Breast epithelium (tissue), 4 donors: ENCODE measurements at regions not wholly inside any gene's neighbourhood (a gene's known extent, or its start where the extent isn't known, plus 50 kb on each side); places are given as distances from the start of the nearest gene placed in this dataset.

Source experiments
- DNase-seq, 2 donors: peaks; one replicate each; pipeline ENCODE4 v3.0.0-alpha.2; 2019; ENCODE audit warnings: low spot score in 2 of 2
- H3K27ac ChIP-seq, 2 donors: fragments of 200-600 bp; sonication (generic) in 1 of 2; one replicate each; pipeline ENCODE4 v1.5.1; 2016 to 2019; ENCODE audit warnings: mild to moderate bottlenecking in 1 of 2
- H3K27me3 ChIP-seq, 2 donors: fragments of 200-600 bp; sonication (generic) in 1 of 2; one replicate each; pipeline versions ENCODE4 v1.5.1 to v1.6.0; 2017 to 2019; ENCODE audit warnings: control low read depth in 1 of 2, mild to moderate bottlenecking in 1 of 2
- H3K36me3 ChIP-seq: fragments of 200-600 bp; one replicate; pipeline ENCODE4 v1.5.1; 2019
- H3K4me1 ChIP-seq, 2 donors: fragments of 200-600 bp; sonication (generic); one replicate each; pipeline ENCODE4 v1.5.1; 2016 to 2019; ENCODE audit warnings: control low read depth in 1 of 2
- H3K4me3 ChIP-seq, 3 donors: fragments of 200-600 bp; sonication (generic); 1 replicate in 2 of 3; 2 replicates in 1 of 3; pipeline ENCODE4 v1.5.1; 2016 to 2019; ENCODE audit warnings: mild to moderate bottlenecking in 3 of 3, moderate library complexity in 2 of 3
- H3K9me3 ChIP-seq, 2 donors: fragments of 200-600 bp; sonication (generic) in 1 of 2; one replicate each; pipeline ENCODE4 v1.5.1; 2016 to 2019; ENCODE audit warnings: control low read depth in 1 of 2
- POLR2A ChIP-seq: fragments of 450-650 bp; IDR thresholded peaks from one replicate; pipeline ENCODE4 v1.6.1; 2016; ENCODE audit warnings: antibody characterized with exemption, mild to moderate bottlenecking, moderate library complexity
- POLR2AphosphoS5 ChIP-seq, 3 donors: sonication (generic); formaldehyde crosslinking; IDR thresholded peaks; one replicate each; pipeline ENCODE4 v1.6.1; 2017; ENCODE audit warnings: antibody characterized with exemption in 3 of 3
- intact Hi-C: fragments of 100-400 bp; cut with DNase I; formaldehyde crosslinking; loops from one replicate; pipeline ENCODE4 v1.15.1; 2023; ENCODE audit warnings: low total_unique reads
- TF ChIP-seq, protein P1 (sequence below), 3 donors: fragments of 450-650 bp; IDR thresholded peaks; one replicate each; pipeline ENCODE4 v1.5.1; 2016 to 2017; ENCODE audit warnings: antibody characterized with exemption in 3 of 3, mild to moderate bottlenecking in 3 of 3, moderate library complexity in 3 of 3

DNA sequence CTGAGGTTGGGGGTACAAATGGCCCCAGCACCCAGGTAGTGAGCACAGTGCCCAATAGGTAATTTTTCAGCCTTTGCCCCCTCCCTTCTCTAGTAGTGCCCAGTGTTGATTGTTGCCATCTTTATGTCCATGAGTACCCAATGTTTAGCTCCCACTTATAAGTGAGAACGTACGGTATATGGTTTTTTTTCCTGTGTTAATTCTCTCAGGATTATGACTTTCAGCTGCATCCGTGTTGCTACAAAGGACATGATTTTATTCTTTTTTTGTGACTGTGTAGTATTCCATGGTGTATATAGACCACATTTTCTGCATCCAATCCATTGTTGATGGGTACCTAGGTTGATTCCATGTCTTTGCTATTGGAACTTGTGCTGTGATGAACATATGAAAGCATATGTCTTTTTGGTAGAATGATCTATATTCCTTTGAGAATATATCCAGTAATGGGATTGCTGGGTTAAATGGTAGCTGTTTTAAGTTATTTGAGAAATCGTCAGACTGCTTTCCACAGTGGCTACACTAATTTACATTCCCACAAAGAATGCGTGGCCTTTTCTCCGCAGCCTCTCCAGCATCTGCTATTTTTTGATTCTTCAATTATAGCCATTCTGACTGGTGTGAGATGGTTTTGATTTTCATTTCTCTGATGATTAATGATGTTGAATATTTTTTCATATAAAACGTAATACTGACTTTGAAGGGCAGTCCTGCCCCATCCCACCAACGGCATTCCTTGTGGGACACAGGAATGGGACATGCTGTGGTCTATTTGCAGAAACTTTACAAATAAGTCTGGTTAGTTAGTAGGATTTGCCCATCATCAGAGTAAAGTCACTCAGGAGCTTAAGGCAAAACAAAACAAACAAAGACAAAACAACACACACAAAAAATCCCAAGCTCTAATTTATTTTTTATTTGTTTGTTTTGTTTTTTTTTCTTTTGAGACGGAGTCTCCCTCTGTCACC lies 135.0 kb downstream of the MYCN start:
- no peak overlapping the region for H3K4me3 ChIP-seq
- H3K27me3 ChIP-seq, result no peaks in the 10 kb centered on the region
- no peak for TF ChIP-seq POLR2A
- no peak overlapping the region for H3K27ac ChIP-seq
- no peak for DNase-seq
- intact Hi-C loops, result no loop called here
- no peaks in the 10 kb centered on the region for H3K4me1 ChIP-seq
- H3K9me3 ChIP-seq, result no peaks in the 10 kb centered on the region
- H3K36me3 ChIP-seq, result no peaks in the 10 kb centered on the region

DNA sequence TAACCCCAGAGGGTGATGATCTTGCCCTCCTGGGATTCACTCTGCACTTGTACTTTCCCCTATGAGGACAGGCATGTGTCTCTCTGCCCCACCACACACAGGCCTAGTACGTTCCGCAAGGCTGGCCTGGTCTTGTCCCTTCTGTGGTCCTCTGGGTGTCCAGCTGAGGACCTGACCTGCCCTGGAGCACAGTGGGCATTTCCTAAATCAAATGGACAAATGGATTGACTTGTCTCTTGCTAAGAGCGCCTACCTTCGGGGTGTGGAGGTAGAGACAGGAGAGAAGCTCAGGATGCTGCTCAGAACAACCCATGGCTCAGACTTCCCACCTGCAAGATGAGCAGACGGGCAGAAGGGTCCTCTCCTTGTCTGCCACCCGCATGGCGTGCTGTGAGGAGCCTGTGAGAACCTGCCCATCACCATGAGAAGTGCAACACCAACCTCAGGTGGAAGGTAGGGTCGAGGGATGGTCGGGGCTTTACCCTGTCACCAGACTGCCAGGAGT lies 133.6 kb downstream of the MYCN start:
- Histone ChIP-seq H3K4me1 (no peaks in the 10 kb centered on the region), H3K4me3 (no peak overlapping the region), H3K27me3 (no peaks in the 10 kb centered on the region), H3K9me3 (no peaks in the 10 kb centered on the region), H3K36me3 (no peaks in the 10 kb centered on the region), H3K27ac (no peak overlapping the region)
- no peak for DNase-seq
- TF ChIP-seq POLR2AphosphoS5 (IDR thresholded peaks at IDR 0.05), result no peak
- no peak for TF ChIP-seq POLR2A
- TF ChIP-seq, protein P1, sequence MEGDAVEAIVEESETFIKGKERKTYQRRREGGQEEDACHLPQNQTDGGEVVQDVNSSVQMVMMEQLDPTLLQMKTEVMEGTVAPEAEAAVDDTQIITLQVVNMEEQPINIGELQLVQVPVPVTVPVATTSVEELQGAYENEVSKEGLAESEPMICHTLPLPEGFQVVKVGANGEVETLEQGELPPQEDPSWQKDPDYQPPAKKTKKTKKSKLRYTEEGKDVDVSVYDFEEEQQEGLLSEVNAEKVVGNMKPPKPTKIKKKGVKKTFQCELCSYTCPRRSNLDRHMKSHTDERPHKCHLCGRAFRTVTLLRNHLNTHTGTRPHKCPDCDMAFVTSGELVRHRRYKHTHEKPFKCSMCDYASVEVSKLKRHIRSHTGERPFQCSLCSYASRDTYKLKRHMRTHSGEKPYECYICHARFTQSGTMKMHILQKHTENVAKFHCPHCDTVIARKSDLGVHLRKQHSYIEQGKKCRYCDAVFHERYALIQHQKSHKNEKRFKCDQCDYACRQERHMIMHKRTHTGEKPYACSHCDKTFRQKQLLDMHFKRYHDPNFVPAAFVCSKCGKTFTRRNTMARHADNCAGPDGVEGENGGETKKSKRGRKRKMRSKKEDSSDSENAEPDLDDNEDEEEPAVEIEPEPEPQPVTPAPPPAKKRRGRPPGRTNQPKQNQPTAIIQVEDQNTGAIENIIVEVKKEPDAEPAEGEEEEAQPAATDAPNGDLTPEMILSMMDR (IDR thresholded peaks at IDR 0.05), result no peak
- intact Hi-C loops, result no loop called here

DNA sequence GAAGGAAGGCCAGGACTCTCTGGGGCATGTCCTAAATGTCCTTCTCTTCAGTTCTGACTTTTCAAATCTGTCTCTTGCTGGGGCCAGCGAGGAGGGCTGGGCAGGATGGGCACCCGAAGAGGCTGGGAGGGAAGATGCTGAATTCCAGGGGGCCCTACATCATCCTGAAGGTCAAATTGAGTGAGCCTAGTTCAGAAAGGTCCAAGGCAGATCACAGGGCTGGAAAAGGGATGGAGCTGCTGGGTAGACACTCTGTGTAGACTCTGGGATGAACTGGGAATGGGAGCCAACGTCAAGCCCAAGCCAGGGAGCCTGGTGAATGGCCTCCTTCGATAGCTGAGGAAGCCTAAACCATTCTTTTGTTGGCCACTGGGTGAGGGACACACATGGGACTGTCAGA lies 133.1 kb downstream of the MYCN start:
- intact Hi-C loops, result no loop called here
- no peaks in the 10 kb centered on the region for H3K36me3 ChIP-seq
- H3K4me1 ChIP-seq, result no peaks in the 10 kb centered on the region
- no peak overlapping the region for H3K27ac ChIP-seq
- no peaks in the 10 kb centered on the region for H3K9me3 ChIP-seq
- DNase-seq, result no peak
- TF ChIP-seq, protein P1 (IDR thresholded peaks at IDR 0.05), result no peak
- TF ChIP-seq POLR2AphosphoS5 (IDR thresholded peaks at IDR 0.05), result no peak
- TF ChIP-seq POLR2A, result no peak
- H3K27me3 ChIP-seq, result no peaks in the 10 kb centered on the region
- no peak overlapping the region for H3K4me3 ChIP-seq

DNA sequence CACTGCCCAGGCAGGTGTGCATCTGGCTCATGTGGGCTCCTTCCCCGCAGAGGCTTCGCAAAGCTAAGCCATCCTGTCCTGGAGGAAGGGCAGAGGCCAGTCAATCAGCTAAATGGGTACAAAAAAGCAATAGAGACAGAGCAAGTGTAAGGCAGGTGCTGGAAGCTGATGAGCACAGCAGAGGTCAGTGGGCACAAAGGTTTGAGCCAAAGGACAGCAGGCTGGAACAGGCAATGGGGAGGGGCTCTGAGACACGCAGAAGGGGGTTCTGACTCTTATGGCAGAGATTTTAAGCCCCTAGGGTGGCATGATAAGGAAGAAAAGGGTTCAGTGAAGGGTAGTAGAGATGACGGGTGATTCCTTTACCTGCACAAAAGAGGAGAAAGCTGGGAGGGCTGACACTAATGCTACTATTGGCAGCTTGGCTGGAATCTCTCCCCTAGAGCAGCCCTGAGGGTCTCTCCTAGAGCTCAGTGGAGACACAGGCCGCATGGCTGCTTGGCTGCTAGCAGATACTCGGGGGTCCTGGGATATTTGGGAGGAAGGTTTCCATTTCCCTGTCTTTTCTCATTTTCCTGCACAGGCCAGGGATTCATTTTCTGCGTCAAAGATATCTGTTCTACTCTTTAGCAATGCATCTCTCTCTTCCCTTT lies 132.4 kb downstream of the MYCN start:
- TF ChIP-seq, protein P1 (IDR thresholded peaks at IDR 0.05), result no peak
- TF ChIP-seq POLR2AphosphoS5 (IDR thresholded peaks at IDR 0.05) (no peak), POLR2A (no peak)
- no peaks in the 10 kb centered on the region for H3K4me1 ChIP-seq
- H3K36me3 ChIP-seq, result no peaks in the 10 kb centered on the region
- no peak overlapping the region for H3K27ac ChIP-seq
- no peak for DNase-seq
- no peak overlapping the region for H3K4me3 ChIP-seq
- H3K27me3 ChIP-seq, result no peaks in the 10 kb centered on the region
- H3K9me3 ChIP-seq, result no peaks in the 10 kb centered on the region
- intact Hi-C loops, result no loop called here

DNA sequence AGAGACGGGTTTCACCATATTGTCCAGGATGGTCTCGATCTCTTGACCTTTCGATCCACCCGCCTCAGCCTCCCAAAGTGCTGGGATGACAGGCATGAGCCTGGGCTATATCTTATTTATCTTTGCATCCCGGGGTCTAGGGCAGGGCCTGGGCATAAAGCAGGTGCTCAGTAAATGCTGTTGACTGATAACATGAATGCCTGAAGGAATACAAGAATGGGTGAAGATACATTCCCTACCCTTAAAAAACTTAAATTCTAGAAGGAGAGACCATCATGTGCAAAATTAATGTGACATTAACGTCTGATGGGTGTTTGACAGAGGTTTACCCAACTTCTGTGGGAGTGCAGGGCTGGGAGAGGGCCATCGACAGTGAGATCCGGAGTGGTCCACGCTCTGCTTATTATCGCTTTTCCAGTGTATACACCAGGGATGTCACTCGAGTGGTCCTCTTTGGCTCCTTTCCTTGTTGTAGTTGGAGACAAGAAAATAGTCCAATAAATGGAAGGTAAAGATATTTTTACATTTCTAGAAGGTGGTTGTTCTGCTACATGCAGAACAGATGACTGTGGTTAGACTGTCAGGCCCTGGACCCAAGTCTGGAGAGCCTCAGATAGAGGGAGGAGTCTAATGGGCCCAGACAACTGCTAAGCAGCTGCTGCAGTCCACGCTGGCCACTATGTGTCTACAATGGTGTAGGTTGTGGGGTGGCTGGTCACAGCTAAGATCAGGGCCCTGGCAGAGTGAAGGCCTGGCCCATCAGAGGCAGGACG lies 131.7 kb downstream of the MYCN start:
- intact Hi-C loops, result no loop called here

More for the DNA sequence above, 131.7 kb downstream of the MYCN start:
- Histone ChIP-seq H3K36me3 (no peaks in the 10 kb centered on the region), H3K27ac (no peak overlapping the region), H3K9me3 (no peaks in the 10 kb centered on the region), H3K4me3 (no peak overlapping the region), H3K27me3 (no peaks in the 10 kb centered on the region), H3K4me1 (no peaks in the 10 kb centered on the region)
- DNase-seq, result no peak
- TF ChIP-seq POLR2AphosphoS5 (IDR thresholded peaks at IDR 0.05) (no peak), POLR2A (no peak)
- TF ChIP-seq, protein P1 (IDR thresholded peaks at IDR 0.05), result no peak
